Left ventricle myocardium superior (tissue), 1 donor: ENCODE measurements at regions not wholly inside any gene's neighbourhood (a gene's known extent, or its start where the extent isn't known, plus 50 kb on each side); places are given as distances from the start of the nearest gene placed in this dataset.

Experiments used
- ATAC-seq: fragments of 200-7000 bp; cut with Tn5 transposase; one replicate; pipeline ENCODE4 v1.9.1; 2020; ENCODE audit warnings: mild to moderate bottlenecking, moderate library complexity
- DNase-seq: peaks from one replicate; pipeline ENCODE4 v3.0.0-alpha.2; 2020
- intact Hi-C: fragments of 100-400 bp; cut with micrococcal nuclease; formaldehyde crosslinking; loops from one replicate; pipeline ENCODE4 v1.11.0; 2022
- donor health status: DM: no; HTN: yes; CAD: no; lungs with severe emphysema.

DNA sequence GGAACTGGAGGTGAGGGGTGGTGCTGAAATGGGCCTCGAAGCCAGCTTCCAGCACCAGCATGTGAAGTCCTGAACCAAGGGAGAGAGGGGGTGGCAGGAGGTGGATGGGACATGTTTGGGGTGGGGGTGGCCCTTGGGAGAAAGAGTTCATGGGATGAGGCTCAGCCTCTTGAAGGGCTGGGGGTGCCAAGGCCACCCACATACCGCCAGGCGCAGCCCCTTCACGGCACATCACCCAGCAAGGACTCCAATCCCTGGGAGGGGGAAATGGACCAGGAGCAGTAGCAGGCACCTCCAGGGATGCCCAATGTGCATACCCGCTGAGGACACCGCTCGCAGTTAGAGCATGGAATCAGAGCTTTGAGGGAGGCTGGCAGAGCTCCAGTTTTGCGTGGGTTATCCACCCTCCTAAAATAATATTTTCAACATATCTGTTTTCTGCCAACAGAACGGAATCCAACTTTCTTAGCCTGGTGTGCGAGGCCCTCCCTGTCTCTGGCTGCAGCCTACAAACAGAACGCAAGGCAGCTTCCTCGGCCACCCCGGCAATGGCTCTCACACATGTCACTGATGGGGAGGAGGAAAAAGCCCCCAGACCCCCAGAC, 140.5 kb upstream of the VSTM2B start:
- intact Hi-C loops, result no loop called here
- DNase-seq, result no peak
- no peak for ATAC-seq

DNA sequence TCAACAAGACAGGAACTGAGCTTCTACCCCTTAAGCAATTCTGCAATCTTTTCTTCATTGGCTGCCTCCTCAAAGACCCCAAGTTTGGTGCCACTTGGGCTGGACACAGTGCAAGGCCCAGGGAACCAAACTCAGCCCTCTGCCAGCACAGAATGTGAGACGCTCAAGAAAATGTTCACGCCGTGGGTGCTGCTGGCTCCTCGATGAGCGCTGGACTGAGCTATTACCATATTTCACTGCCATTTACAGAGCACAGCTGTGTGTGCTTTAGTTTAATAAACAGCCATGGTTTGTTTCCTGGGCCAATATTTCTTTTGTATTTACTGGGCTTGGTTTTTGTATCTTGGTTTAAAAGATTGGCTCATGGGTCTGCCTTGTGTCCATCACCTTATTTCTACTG, 138.8 kb upstream of the VSTM2B start:
- intact Hi-C loops, result no loop called here
- no peak for ATAC-seq
- DNase-seq, result no peak

- ATAC-seq, result no peak
- no peak for DNase-seq
- intact Hi-C loops, result no loop called here
Observed at GRCh38 chr19:29387586-29387985, 138.2 kb upstream of the VSTM2B start.

GRCh38 chr19:29389495-29389894, 136.3 kb upstream of the VSTM2B start:
- intact Hi-C loops, result no loop called here
- DNase-seq (no peak), ATAC-seq (peak; percentile 74)

DNA sequence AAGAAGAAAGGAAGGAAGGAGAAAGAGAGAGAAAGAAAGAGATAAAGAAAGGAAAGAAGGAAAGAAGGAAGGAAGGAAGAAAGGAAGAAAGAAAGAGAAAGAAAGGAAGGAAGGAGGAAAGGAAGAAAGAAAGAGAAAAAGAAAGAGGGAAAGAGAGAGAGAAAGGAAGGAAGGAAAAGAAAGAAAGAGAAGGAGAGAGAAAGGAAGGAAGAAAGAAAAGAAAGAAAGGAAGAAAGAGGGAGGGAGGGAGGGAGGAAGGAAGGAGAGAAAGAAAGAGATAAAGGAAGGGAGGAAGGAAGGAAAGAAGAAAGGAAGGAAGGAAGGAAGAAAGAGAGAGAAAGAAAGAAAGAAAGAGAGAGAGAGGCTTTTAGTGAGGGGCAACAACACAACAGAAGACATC, 135.1 kb upstream of the VSTM2B start:
- ATAC-seq (no peak), DNase-seq (no peak)
- intact Hi-C loops, result no loop called here

- ATAC-seq (no peak), DNase-seq (no peak)
- intact Hi-C loops, result no loop called here
Observed at GRCh38 chr19:29393915-29394460, 131.8 kb upstream of the VSTM2B start.

GRCh38 chr19:29395111-29395733, 130.6 kb upstream of the VSTM2B start:
- ATAC-seq, result no peak
- no peak for DNase-seq
- intact Hi-C loops, result no loop called here

GRCh38 chr19:29395734-29396414, 129.9 kb upstream of the VSTM2B start:
- intact Hi-C loops, result no loop called here
- DNase-seq (no peak), ATAC-seq (no peak)

GRCh38 chr19:29396925-29397324, 128.9 kb upstream of the VSTM2B start:
- no peak for ATAC-seq
- intact Hi-C loops, result no loop called here
- no peak for DNase-seq

GRCh38 chr19:29397748-29398147, 128.0 kb upstream of the VSTM2B start:
- intact Hi-C loops, result no loop called here
- ATAC-seq (no peak), DNase-seq (no peak)

DNA sequence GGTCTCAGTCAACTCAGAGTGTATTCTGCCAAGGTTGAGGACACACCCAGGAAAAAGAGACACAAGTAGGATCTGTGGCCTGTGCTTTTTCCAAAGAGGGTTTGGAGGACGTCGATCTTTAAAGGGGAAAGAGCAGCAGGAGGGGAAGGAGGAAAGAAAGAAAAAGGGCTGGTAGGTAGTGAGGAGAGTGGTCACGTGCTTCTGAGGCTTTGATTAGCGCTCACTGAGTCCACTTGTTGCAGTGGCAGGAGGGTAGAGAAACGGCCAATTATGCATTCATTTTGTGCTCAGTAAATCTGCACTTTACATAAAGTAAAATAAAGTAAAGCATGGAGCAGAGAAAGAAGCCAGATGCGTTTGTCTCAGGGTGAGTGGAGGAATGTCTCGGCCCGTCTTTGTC, 126.0 kb upstream of the VSTM2B start:
- no peak for ATAC-seq
- DNase-seq, result no peak
- intact Hi-C loops, result no loop called here

DNA sequence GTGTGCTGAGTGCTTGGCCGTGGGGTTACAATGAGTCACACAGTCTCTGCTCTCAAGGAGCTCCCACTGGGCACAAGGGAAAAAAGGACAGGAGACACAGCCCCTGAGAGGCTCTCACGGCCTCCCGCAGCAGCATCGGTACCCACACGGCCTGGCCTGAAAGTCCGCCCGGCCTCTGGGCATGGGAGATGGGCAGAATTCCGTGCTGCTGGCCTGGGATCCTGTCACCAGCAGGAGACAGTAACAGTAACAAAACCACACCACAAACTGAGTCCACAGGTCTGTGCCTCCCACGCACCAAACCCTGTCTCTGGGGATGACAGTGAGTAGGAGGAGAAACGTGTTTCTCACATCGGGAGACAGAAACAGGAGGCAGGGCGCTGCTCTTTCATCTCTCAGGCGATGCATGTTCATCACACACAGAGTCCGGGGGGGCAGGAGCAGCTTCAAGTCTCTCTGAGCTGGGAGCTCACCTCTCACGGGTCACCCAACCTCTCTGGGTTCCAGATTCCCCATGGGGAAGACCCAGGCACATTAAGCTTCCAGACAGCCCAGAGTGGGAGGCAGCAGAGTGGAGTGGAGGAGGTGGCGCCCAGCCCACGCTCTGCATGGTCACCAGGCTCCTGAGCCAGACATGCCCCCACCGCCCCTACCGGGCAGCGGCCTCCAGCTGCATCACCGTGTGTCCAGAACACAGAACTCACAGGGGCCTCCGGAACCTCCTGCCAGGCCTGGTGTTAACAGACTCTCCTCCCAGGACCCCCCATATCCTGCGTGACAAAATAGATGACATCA, 124.7 kb upstream of the VSTM2B start:
- intact Hi-C loops, result no loop called here
- no peak for DNase-seq
- ATAC-seq, result no peak

DNA sequence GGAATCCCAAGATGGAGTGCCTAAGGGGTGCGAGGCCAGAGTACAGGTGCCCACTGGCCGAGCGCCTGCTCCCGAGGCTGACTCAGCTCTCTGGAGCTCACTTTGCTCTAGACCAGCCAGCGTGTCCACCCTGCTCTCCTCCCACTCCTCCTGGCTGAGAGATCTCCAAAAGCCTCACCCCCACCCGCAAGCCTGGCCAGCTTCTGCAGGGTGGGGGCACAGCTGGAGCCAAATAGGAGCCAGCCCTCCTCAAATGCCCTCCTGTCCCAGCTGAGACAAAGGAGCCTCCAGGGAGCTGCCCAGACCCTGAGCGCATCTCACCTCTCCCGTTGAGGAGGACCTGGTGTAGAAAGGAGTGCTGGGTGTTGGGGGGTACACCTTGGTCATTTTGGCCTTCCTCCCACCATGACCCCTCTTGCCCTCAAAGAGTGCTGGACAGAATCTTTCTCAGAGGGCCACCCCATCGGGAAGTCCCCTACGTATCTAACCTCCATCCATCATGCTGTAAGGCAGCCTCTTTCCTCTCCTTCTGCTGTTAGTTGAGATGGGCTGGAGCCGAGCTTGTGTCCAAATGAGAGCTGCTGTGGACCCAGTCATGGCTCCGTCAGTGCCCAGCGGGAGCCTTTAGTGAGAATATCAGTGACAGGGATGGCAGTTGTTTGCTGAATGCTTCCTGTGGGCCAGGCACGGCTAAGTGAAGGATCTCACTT, 123.9 kb upstream of the VSTM2B start:
- intact Hi-C loops, result no loop called here
- no peak for ATAC-seq

DNA sequence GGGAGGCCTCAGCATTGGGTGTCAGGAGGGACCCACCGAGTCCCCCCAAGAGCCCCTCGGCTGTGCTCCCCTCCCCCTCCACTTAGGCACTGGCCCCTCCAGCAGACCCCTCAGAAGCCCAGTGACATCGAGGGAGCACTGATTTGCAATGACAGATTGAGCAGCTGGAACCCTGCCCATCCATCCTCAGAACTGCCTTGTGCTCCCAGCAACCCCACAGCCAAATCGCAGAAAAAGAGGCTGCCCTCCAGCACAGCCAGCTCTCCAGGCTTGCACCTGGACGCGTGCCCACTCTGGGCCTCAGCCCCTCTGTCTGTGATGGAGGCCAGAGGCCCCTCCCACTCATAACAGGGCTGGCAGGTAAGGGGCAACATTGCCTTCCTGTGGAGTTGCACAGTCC, 123.2 kb upstream of the VSTM2B start:
- ATAC-seq, result no peak
- intact Hi-C loops, result no loop called here
- no peak for DNase-seq

More for the DNA sequence above, 123.9 kb upstream of the VSTM2B start:
- no peak for DNase-seq

- intact Hi-C loops, result no loop called here
- ATAC-seq (no peak), DNase-seq (no peak)
Observed at GRCh38 chr19:29404015-29404414, 121.8 kb upstream of the VSTM2B start.

- intact Hi-C loops, result no loop called here
- ATAC-seq, result peak; percentile 70
- no peak for DNase-seq
Observed at GRCh38 chr19:29404951-29405727, 120.7 kb upstream of the VSTM2B start.

GRCh38 chr19:29405728-29405995, 120.1 kb upstream of the VSTM2B start:
- DNase-seq (no peak), ATAC-seq (no peak)
- intact Hi-C loops, result no loop called here

GRCh38 chr19:29409076-29409862, 116.5 kb upstream of the VSTM2B start:
- DNase-seq, result no peak
- no peak for ATAC-seq
- intact Hi-C loops, result no loop called here
